WTC11 (cell line): ENCODE measurements at regions not wholly inside any gene's neighbourhood (a gene's known extent, or its start where the extent isn't known, plus 50 kb on each side); places are given as distances from the start of the nearest gene placed in this dataset.

Source experiments
- ATAC-seq: fragments of 200-7000 bp; cut with Tn5 transposase; 2 replicates; pipeline ENCODE4 v1.10.0; 2021; ENCODE audit warnings: mild to moderate bottlenecking, moderate library complexity
- CTCF ChIA-PET: fragments of 300-600 bp; sonication (Branson Sonifier 250); formaldehyde crosslinking; loops from one replicate; lab custom pipeline; 2021; ENCODE audit warnings: antibody characterized with exemption; lab: Charles Lee
- POLR2A ChIA-PET: fragments of 350-600 bp; sonication (Branson Sonifier 250); formaldehyde crosslinking; loops from one replicate; lab custom pipeline; 2021; ENCODE audit warnings: antibody characterized with exemption; lab: Charles Lee
- DNase-seq: peaks from one replicate; pipeline ENCODE4 v3.0.0; 2021; ENCODE audit warnings: low spot score
- H3K27ac Mint-ChIP-seq: 2 replicates; pipeline ENCODE4 v1.8.0; 2021; ENCODE audit warnings: mixed read lengths
- H3K27me3 Mint-ChIP-seq: 2 replicates; pipeline ENCODE4 v1.8.0; 2021; ENCODE audit warnings: low read depth, mild to moderate bottlenecking, moderate library complexity, mixed read lengths
- H3K36me3 Mint-ChIP-seq: 2 replicates; pipeline ENCODE4 v1.8.0; 2021; ENCODE audit warnings: mixed read lengths
- H3K4me1 Mint-ChIP-seq: 2 replicates; pipeline ENCODE4 v1.8.0; 2022; ENCODE audit warnings: mixed read lengths
- H3K4me3 Mint-ChIP-seq: 2 replicates; pipeline ENCODE4 v1.8.0; 2021; ENCODE audit warnings: mild to moderate bottlenecking, moderate library complexity, mixed read lengths
- H3K9me3 Mint-ChIP-seq: 2 replicates; pipeline ENCODE4 v1.8.0; 2021; ENCODE audit warnings: mixed read lengths
- ATF1 ChIP-seq: sonication (generic); formaldehyde crosslinking; IDR thresholded peaks from 2 replicates; pipeline ENCODE4 v1.8.1; 2023; ENCODE audit warnings: mild to moderate bottlenecking, moderate library complexity, missing genetic modification reagents
- CTCF ChIP-seq: fragments of 200-600 bp; IDR thresholded peaks from 2 replicates; pipeline ENCODE4 v1.8.0; 2022; ENCODE audit warnings: antibody characterized with exemption
- ESRRA ChIP-seq: sonication (generic); formaldehyde crosslinking; IDR thresholded peaks from 2 replicates; pipeline ENCODE4 v1.8.1; 2022; ENCODE audit warnings: mild to moderate bottlenecking, missing genetic modification reagents, borderline replicate concordance
- FOXK1 ChIP-seq: sonication (generic); formaldehyde crosslinking; IDR thresholded peaks from 2 replicates; pipeline ENCODE4 v1.8.0; 2022; ENCODE audit warnings: mild to moderate bottlenecking, moderate library complexity, missing genetic modification reagents
- FOXP1 ChIP-seq: sonication (generic); formaldehyde crosslinking; IDR thresholded peaks from 2 replicates; pipeline ENCODE4 v1.8.0; 2022; ENCODE audit warnings: missing genetic modification reagents, mild to moderate bottlenecking, moderate library complexity, borderline replicate concordance
- GTF2I ChIP-seq: fragments of 250-450 bp; sonication (Bioruptor Pico); conservative IDR thresholded peaks from 2 replicates; pipeline ENCODE4 v1.4.0; 2021; ENCODE audit warnings: mild to moderate bottlenecking
- IRF2 ChIP-seq: sonication (generic); formaldehyde crosslinking; IDR thresholded peaks from 2 replicates; pipeline ENCODE4 v1.8.0; 2022; ENCODE audit warnings: low read depth, missing genetic modification reagents, borderline replicate concordance
- JUN ChIP-seq: sonication (generic); formaldehyde crosslinking; IDR thresholded peaks from 2 replicates; pipeline ENCODE4 v1.8.0; 2023; ENCODE audit warnings: mild to moderate bottlenecking, missing genetic modification reagents
- KAT7 ChIP-seq: sonication (generic); formaldehyde crosslinking; IDR thresholded peaks from 2 replicates; pipeline ENCODE4 v1.8.1; 2023; ENCODE audit warnings: missing genetic modification reagents, mild to moderate bottlenecking, borderline replicate concordance
- NFE2L1 ChIP-seq: sonication (generic); formaldehyde crosslinking; IDR thresholded peaks from 2 replicates; pipeline ENCODE4 v1.8.1; 2023; ENCODE audit warnings: missing genetic modification reagents
- NR3C1 ChIP-seq: sonication (generic); formaldehyde crosslinking; conservative IDR thresholded peaks from 2 replicates; pipeline ENCODE4 v1.8.1; 2023; ENCODE audit warnings: low read depth, mild to moderate bottlenecking, missing genetic modification reagents
- PRDM15 ChIP-seq: sonication (generic); formaldehyde crosslinking; IDR thresholded peaks from 2 replicates; pipeline ENCODE4 v1.8.0; 2022; ENCODE audit warnings: missing genetic modification reagents
- ZBTB21 ChIP-seq: sonication (generic); formaldehyde crosslinking; IDR thresholded peaks from 2 replicates; pipeline ENCODE4 v1.8.1; 2023; ENCODE audit warnings: mild to moderate bottlenecking, missing genetic modification reagents, borderline replicate concordance
- ZNF263 ChIP-seq: sonication (generic); formaldehyde crosslinking; IDR thresholded peaks from 2 replicates; pipeline ENCODE4 v1.8.1; 2022; ENCODE audit warnings: low read depth, mild to moderate bottlenecking, moderate library complexity, missing genetic modification reagents
- ZNF671 ChIP-seq: fragments of 250-450 bp; sonication (Bioruptor Pico); IDR thresholded peaks from 2 replicates; pipeline ENCODE4 v1.8.0; 2021; ENCODE audit warnings: mild to moderate bottlenecking
- ZSCAN18 ChIP-seq: fragments of 250-450 bp; sonication (Bioruptor Pico); IDR thresholded peaks from 2 replicates; pipeline ENCODE4 v2.1.2; 2022; ENCODE audit warnings: mild to moderate bottlenecking, moderate library complexity
- TF ChIP-seq, protein P1 (sequence below): sonication (generic); formaldehyde crosslinking; IDR thresholded peaks from 2 replicates; pipeline ENCODE4 v1.8.1; 2023; ENCODE audit warnings: mild to moderate bottlenecking, missing genetic modification reagents
- TF ChIP-seq, protein P2 (sequence below): sonication (generic); formaldehyde crosslinking; IDR thresholded peaks from 2 replicates; pipeline ENCODE4 v1.8.1; 2022; ENCODE audit warnings: low read depth, mild to moderate bottlenecking, moderate library complexity, missing genetic modification reagents, borderline replicate concordance
- TF ChIP-seq, protein P3 (sequence below): sonication (generic); formaldehyde crosslinking; IDR thresholded peaks from 2 replicates; pipeline ENCODE4 v1.8.1; 2022; ENCODE audit warnings: mild to moderate bottlenecking, moderate library complexity, missing genetic modification reagents
- TF ChIP-seq, protein P4 (sequence below): sonication (generic); formaldehyde crosslinking; IDR thresholded peaks from 2 replicates; pipeline ENCODE4 v1.8.1; 2023; ENCODE audit warnings: mild to moderate bottlenecking, missing genetic modification reagents, moderate library complexity
- TF ChIP-seq, protein P5 (sequence below): sonication (generic); formaldehyde crosslinking; IDR thresholded peaks from 2 replicates; pipeline ENCODE4 v1.8.1; 2023; ENCODE audit warnings: mild to moderate bottlenecking, missing genetic modification reagents, borderline replicate concordance
- TF ChIP-seq, protein P6 (sequence below): sonication (generic); formaldehyde crosslinking; IDR thresholded peaks from 2 replicates; pipeline ENCODE4 v1.8.0; 2022; ENCODE audit warnings: mild to moderate bottlenecking, missing genetic modification reagents

DNA sequence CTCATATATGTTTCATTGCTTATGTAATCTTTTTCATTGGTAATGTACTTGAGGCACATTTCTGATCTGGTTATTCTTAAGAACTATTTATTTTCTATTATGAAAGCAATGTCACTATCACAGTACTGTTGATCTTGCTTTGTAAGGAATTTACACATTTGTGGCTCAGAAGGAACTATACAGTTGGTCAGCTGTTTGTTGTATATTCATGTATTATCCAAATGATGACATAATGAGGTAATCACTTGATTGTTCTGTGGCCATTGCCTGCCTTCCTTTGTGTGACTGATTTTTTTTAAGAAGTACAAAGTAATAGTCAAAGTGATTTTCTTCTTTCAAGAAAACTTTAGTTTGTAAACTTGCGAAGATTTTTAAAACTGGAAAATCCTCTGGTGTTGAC is 399.9 kb downstream of the TMEM161B start:
- Mint-ChIP-seq H3K27me3 (peaks cover 30% of the 10 kb centered on the region), H3K27ac (no peak overlapping the region), H3K4me3 (no peak overlapping the region), H3K9me3 (no peaks in the 10 kb centered on the region), H3K36me3 (no peaks in the 10 kb centered on the region), H3K4me1 (peaks cover 21% of the 10 kb centered on the region)
- ChIA-PET CTCF (no interaction called here), POLR2A (no interaction called here)
- TF ChIP-seq ZSCAN18 (CRISPR knock-in tag) (no peak), ZNF671 (CRISPR knock-in tag) (no peak), CTCF (no peak), IRF2 (CRISPR knock-in tag) (no peak), ZNF263 (no peak), ATF1 (CRISPR knock-in tag) (no peak), KAT7 (no peak), ESRRA (no peak), JUN (CRISPR knock-in tag) (no peak), NR3C1 (no peak), FOXP1 (CRISPR knock-in tag) (no peak), FOXK1 (CRISPR knock-in tag) (no peak), NFE2L1 (CRISPR knock-in tag) (no peak)
- TF ChIP-seq, protein P1, sequence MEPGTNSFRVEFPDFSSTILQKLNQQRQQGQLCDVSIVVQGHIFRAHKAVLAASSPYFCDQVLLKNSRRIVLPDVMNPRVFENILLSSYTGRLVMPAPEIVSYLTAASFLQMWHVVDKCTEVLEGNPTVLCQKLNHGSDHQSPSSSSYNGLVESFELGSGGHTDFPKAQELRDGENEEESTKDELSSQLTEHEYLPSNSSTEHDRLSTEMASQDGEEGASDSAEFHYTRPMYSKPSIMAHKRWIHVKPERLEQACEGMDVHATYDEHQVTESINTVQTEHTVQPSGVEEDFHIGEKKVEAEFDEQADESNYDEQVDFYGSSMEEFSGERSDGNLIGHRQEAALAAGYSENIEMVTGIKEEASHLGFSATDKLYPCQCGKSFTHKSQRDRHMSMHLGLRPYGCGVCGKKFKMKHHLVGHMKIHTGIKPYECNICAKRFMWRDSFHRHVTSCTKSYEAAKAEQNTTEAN (CRISPR knock-in tag): no peak
- TF ChIP-seq, protein P2, sequence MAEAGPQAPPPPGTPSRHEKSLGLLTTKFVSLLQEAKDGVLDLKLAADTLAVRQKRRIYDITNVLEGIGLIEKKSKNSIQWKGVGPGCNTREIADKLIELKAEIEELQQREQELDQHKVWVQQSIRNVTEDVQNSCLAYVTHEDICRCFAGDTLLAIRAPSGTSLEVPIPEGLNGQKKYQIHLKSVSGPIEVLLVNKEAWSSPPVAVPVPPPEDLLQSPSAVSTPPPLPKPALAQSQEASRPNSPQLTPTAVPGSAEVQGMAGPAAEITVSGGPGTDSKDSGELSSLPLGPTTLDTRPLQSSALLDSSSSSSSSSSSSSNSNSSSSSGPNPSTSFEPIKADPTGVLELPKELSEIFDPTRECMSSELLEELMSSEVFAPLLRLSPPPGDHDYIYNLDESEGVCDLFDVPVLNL (CRISPR knock-in tag): no peak
- TF ChIP-seq, protein P3, sequence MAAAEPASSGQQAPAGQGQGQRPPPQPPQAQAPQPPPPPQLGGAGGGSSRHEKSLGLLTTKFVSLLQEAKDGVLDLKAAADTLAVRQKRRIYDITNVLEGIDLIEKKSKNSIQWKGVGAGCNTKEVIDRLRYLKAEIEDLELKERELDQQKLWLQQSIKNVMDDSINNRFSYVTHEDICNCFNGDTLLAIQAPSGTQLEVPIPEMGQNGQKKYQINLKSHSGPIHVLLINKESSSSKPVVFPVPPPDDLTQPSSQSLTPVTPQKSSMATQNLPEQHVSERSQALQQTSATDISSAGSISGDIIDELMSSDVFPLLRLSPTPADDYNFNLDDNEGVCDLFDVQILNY (CRISPR knock-in tag): no peak
- TF ChIP-seq, protein P4, sequence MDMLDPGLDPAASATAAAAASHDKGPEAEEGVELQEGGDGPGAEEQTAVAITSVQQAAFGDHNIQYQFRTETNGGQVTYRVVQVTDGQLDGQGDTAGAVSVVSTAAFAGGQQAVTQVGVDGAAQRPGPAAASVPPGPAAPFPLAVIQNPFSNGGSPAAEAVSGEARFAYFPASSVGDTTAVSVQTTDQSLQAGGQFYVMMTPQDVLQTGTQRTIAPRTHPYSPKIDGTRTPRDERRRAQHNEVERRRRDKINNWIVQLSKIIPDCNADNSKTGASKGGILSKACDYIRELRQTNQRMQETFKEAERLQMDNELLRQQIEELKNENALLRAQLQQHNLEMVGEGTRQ: no peak
- DNase-seq (no peak), ATAC-seq (no peak)

- H3K27ac Mint-ChIP-seq: no peak overlapping the region
- H3K4me3 Mint-ChIP-seq: no peak overlapping the region
- no peak for DNase-seq
- H3K27me3 Mint-ChIP-seq: peaks cover 15% of the 10 kb centered on the region
- no peaks in the 10 kb centered on the region for H3K9me3 Mint-ChIP-seq
- no peak for ATAC-seq
- no peaks in the 10 kb centered on the region for H3K36me3 Mint-ChIP-seq
- CTCF ChIA-PET: no interaction called here
- peaks cover 8% of the 10 kb centered on the region for H3K4me1 Mint-ChIP-seq
- POLR2A ChIA-PET: no interaction called here
- TF ChIP-seq, protein P5, sequence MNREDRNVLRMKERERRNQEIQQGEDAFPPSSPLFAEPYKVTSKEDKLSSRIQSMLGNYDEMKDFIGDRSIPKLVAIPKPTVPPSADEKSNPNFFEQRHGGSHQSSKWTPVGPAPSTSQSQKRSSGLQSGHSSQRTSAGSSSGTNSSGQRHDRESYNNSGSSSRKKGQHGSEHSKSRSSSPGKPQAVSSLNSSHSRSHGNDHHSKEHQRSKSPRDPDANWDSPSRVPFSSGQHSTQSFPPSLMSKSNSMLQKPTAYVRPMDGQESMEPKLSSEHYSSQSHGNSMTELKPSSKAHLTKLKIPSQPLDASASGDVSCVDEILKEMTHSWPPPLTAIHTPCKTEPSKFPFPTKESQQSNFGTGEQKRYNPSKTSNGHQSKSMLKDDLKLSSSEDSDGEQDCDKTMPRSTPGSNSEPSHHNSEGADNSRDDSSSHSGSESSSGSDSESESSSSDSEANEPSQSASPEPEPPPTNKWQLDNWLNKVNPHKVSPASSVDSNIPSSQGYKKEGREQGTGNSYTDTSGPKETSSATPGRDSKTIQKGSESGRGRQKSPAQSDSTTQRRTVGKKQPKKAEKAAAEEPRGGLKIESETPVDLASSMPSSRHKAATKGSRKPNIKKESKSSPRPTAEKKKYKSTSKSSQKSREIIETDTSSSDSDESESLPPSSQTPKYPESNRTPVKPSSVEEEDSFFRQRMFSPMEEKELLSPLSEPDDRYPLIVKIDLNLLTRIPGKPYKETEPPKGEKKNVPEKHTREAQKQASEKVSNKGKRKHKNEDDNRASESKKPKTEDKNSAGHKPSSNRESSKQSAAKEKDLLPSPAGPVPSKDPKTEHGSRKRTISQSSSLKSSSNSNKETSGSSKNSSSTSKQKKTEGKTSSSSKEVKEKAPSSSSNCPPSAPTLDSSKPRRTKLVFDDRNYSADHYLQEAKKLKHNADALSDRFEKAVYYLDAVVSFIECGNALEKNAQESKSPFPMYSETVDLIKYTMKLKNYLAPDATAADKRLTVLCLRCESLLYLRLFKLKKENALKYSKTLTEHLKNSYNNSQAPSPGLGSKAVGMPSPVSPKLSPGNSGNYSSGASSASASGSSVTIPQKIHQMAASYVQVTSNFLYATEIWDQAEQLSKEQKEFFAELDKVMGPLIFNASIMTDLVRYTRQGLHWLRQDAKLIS: no peak
- TF ChIP-seq ZBTB21 (CRISPR knock-in tag) (no peak), ZNF671 (CRISPR knock-in tag) (no peak), GTF2I (no peak), PRDM15 (CRISPR knock-in tag) (no peak)
- TF ChIP-seq, protein P6, sequence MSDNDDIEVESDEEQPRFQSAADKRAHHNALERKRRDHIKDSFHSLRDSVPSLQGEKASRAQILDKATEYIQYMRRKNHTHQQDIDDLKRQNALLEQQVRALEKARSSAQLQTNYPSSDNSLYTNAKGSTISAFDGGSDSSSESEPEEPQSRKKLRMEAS (CRISPR knock-in tag): no peak
Observed at GRCh38 chr5:87867281-87867680, 401.4 kb downstream of the TMEM161B start.
